AG10803 (cell line): ENCODE measurements at regions not wholly inside any gene's neighbourhood (a gene's known extent, or its start where the extent isn't known, plus 50 kb on each side); places are given as distances from the start of the nearest gene placed in this dataset.

Source experiments
- DNase-seq: peaks from one replicate; pipeline ENCODE4 v3.0.0; 2010; ENCODE audit warnings: low read depth
- H3K4me3 ChIP-seq: 2 replicates; pipeline ENCODE4 v1.5.1; 2011; ENCODE audit warnings: mild to moderate bottlenecking, low read length, control low read depth
- CTCF ChIP-seq: conservative IDR thresholded peaks from 2 replicates; pipeline ENCODE4 v1.5.1; 2011; ENCODE audit warnings: mild to moderate bottlenecking, low read length, control low read depth, inconsistent platforms

DNA sequence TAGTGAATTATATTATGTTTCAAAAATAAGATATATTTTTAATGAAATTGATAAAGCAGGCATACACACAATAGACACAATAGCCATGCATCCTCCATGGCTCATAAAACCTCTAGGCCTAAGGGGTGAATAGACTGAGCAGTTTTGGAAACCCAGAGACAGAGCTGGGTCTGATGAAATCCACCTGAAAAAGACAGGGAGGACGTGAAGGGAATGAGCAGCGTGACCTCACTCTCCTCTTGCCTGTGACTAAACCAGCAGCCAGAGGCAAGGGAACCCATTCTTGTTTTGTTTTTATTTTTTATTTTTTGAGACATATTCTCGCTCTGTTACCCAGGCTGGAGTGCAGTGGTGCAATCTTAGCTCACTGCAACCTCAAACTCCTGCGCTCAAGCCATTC, 424.4 kb upstream of the FAM241A start:
- H3K4me3 ChIP-seq: no peak overlapping the region
- TF ChIP-seq CTCF: no peak
- no peak for DNase-seq

DNA sequence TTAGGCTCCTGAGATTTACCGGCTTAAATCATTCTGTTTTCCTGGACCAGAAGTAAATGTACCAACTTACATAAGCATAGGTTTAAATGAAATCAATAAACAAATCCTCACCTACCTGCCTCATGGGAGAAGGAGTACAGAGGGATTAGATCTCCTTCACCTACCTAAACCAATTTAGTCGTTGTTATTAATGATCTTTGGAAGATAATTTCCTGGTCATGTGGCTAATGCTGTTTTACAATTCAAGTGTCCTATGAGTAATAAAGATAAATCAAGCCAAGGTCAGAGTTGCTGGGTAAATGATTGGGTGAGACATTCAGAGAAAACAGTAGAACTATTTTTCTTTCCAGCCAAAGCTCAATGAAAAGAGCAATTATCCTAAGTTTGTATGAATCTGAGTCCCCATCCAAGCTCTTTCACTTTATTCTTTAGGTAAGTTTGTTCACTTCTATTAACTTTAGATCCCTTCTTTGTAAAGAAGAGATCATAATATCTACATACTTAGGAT, 423.0 kb upstream of the FAM241A start:
- no peak for DNase-seq
- no peak for TF ChIP-seq CTCF
- H3K4me3 ChIP-seq: no peak overlapping the region

- no peak overlapping the region for H3K4me3 ChIP-seq
- no peak for TF ChIP-seq CTCF
- DNase-seq: no peak
Measured at GRCh38 chr4:111736516-111736915, 408.7 kb upstream of the FAM241A start.

GRCh38 chr4:111744847-111745246, 400.4 kb upstream of the FAM241A start:
- no peak for TF ChIP-seq CTCF
- no peak overlapping the region for H3K4me3 ChIP-seq
- no peak for DNase-seq

DNA sequence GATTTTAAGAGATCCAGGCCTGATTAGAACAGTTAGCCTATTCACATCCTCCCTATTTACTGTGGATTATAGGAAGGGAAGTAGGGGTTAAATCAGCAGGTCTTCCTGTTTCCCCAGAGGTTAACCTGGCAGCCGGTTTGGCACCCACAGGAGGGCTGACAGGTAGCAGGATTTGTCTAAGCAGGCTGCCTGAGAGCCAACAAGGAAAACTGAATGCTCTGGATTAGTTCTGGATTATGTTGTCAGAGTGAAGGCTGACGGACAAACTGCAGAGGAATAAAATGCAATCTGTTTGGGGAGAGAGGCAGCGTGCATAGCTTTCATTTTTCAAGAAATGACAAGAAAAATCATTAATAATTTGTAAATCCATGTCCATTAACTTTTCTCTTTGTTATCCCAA, 397.1 kb upstream of the FAM241A start:
- no peak for DNase-seq
- no peak for TF ChIP-seq CTCF
- H3K4me3 ChIP-seq: no peak overlapping the region

DNA sequence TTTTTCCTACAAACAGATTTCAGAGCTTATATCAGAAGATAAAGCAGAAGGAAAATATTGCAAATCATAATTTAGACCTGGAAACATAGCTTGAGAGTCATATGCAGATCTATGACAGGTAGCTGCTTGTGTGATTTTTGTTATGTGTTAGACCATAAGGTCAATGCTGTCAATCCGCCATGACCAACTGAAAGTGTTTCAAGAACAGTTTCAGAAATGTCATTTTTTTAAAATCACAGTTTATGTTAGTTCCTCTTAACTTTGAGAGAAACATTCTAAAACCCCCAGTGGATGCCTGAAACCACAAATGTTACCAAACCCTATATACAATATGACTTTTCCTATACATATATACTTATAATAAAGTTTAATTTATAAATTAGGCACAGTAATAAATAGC, 391.3 kb upstream of the FAM241A start:
- TF ChIP-seq CTCF: no peak
- DNase-seq: no peak

DNA sequence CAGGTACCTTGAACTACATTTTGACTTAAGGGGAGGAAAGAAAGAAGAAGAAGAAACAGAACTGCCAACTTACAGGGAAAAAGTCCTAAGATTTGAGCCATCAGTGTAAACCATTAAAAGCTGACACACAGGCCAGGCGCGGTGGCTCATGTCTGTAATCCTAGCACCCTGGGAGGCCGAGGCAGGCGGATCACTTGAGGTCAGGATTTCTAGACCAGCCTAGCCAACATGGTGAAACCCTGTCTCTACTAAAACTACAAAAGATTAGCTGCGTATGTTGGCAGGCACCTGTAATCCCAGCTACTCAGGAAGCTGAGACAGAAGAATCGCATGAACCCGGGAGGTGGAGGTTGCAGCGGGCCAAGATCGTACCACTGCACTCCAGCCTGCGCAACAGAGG, 389.7 kb upstream of the FAM241A start:
- DNase-seq: no peak
- no peak for TF ChIP-seq CTCF
- H3K4me3 ChIP-seq: no peak overlapping the region

More for the DNA sequence above, 391.3 kb upstream of the FAM241A start:
- no peak overlapping the region for H3K4me3 ChIP-seq
